Body of pancreas (tissue), 4 donors: ENCODE measurements at regions not wholly inside any gene's neighbourhood (a gene's known extent, or its start where the extent isn't known, plus 50 kb on each side); places are given as distances from the start of the nearest gene placed in this dataset.

Source experiments
- ATAC-seq: fragments of 150-250 bp; one replicate; pipeline ENCODE4 v1.9.1; 2016
- DNase-seq, 4 donors: peaks; one replicate each; pipeline ENCODE4 v3.0.0-alpha.2; 2019
- H3K27ac ChIP-seq, 4 donors: fragments of 200-600 bp; sonication (generic); 1 replicate in 3 of 4; 2 replicates in 1 of 4; pipeline versions ENCODE4 v1.5.1 to v1.6.1; 2016 to 2019; ENCODE audit warnings: mild to moderate bottlenecking in 1 of 4, mixed read lengths in 1 of 4, moderate library complexity in 1 of 4
- H3K27me3 ChIP-seq, 2 donors: fragments of 200-600 bp; sonication (generic); one replicate each; pipeline ENCODE4 v1.6.0; 2016; ENCODE audit warnings: mild to moderate bottlenecking in 1 of 2
- H3K36me3 ChIP-seq, 2 donors: fragments of 200-600 bp; sonication (generic); replicated peaks in 1 of 2; 2 replicates each; pipeline ENCODE4 v1.5.1; 2016; ENCODE audit warnings: low read depth in 2 of 2; ENCODE audit not compliant: insufficient read depth in 1 of 2
- H3K4me1 ChIP-seq: fragments of 200-600 bp; sonication (generic); one replicate; pipeline ENCODE4 v1.6.0; 2016
- H3K4me3 ChIP-seq, 2 donors: fragments of 200-600 bp; sonication (generic); 1 replicate in 1 of 2; 2 replicates in 1 of 2; pipeline ENCODE4 v1.5.1; 2016 to 2019
- H3K9me3 ChIP-seq, 3 donors: fragments of 200-600 bp; sonication (generic); 1 replicate in 2 of 3; 2 replicates in 1 of 3; pipeline ENCODE4 v1.5.1; 2016
- CTCF ChIP-seq, 7 experiments: fragments of 450-650 bp in 4 of 7; fragments of 200-600 bp in 3 of 7; sonication (generic) in 3 of 7; IDR thresholded peaks; one replicate each; pipeline ENCODE4 v1.5.1; 2016 to 2019; ENCODE audit warnings: antibody characterized with exemption in 7 of 7
- POLR2A ChIP-seq, 3 donors: fragments of 450-650 bp; IDR thresholded peaks; one replicate each; pipeline ENCODE4 v1.6.1; 2016; ENCODE audit warnings: antibody characterized with exemption in 3 of 3, mild to moderate bottlenecking in 2 of 3
- WGBS, 2 donors: methylation state at CpG; one replicate each; pipeline ENCODE4 v1.1.5; 2017; 5-methylcytosine and 5-hydroxymethylcytosine counted together
- intact Hi-C: fragments of 100-400 bp; cut with DNase I; formaldehyde crosslinking; loops from one replicate; pipeline ENCODE4 v1.15.1; 2023

- Histone ChIP-seq H3K36me3 (no peaks in the 10 kb centered on the region), H3K27ac (no peak overlapping the region), H3K27me3 (no peaks in the 10 kb centered on the region), H3K4me3 (no peak overlapping the region), H3K4me1 (no peaks in the 10 kb centered on the region), H3K9me3 (no peaks in the 10 kb centered on the region)
- intact Hi-C loops: no loop called here
- 34 to 40% methylated on average over 5 of the region's 5 CpGs for WGBS, 2 donors
- DNase-seq (no peak), ATAC-seq (no peak)
- TF ChIP-seq POLR2A (IDR thresholded peaks at IDR 0.05) (no peak), CTCF (IDR thresholded peaks at IDR 0.05) (no peak)
These were observed 50.8 kb upstream of the FLT1 start for GRCh38 chr13:28545583-28546333.
